Endothelial cell of umbilical vein (primary cell): ENCODE measurements at regions not wholly inside any gene's neighbourhood (a gene's known extent, or its start where the extent isn't known, plus 50 kb on each side); places are given as distances from the start of the nearest gene placed in this dataset.

Experiments used
- EZH2 ChIP-seq: IDR thresholded peaks from 2 replicates; pipeline ENCODE4 v1.6.1; 2012; ENCODE audit warnings: borderline replicate concordance, low read depth, mild to moderate bottlenecking, moderate library complexity, low read length, inconsistent platforms; ENCODE audit not compliant: severe bottlenecking
- POLR2AphosphoS5 ChIP-seq: IDR thresholded peaks from 2 replicates; pipeline ENCODE4 v1.6.1; 2012; ENCODE audit warnings: low read depth, mild to moderate bottlenecking, control low read depth, low read length, moderate library complexity; ENCODE audit not compliant: insufficient read depth

- TF ChIP-seq POLR2AphosphoS5 (no peak), EZH2 (no peak)
Observed at GRCh38 chr1:25045480-25046193, 115.6 kb upstream of the RUNX3 start.
